Naive thymus-derived CD4-positive, alpha-beta T cell (primary cell): ENCODE measurements at regions not wholly inside any gene's neighbourhood (a gene's known extent, or its start where the extent isn't known, plus 50 kb on each side); places are given as distances from the start of the nearest gene placed in this dataset.

ENCODE experiments used
- ATAC-seq: fragments of 150-1000 bp; cut with Tn5 transposase; 2 replicates; pipeline ENCODE4 v1.10.0; 2021; ENCODE audit warnings: mild to moderate bottlenecking, moderate library complexity
- CTCF ChIA-PET: fragments of 350-600 bp; sonication (Branson Sonifier 250); formaldehyde crosslinking; loops from one replicate; lab custom pipeline; 2021; ENCODE audit warnings: antibody characterized with exemption; lab: Charles Lee
- POLR2A ChIA-PET: fragments of 350-600 bp; sonication (Branson Sonifier 250); formaldehyde crosslinking; loops from one replicate; lab custom pipeline; 2021; ENCODE audit warnings: antibody characterized with exemption, inconsistent platforms; lab: Charles Lee
- DNase-seq, 9 donors: peaks; one replicate each; pipeline versions ENCODE4 v3.0.0 to v3.0.0-alpha.2; 2020 to 2022; ENCODE audit warnings: mixed read lengths in 1 of 9
- H3K27ac ChIP-seq: one replicate; pipeline ENCODE4 v1.7.0; 2013; ENCODE audit warnings: mild to moderate bottlenecking, low read depth, low read length, moderate library complexity
- H3K27me3 ChIP-seq, 2 donors: one replicate each; pipeline ENCODE4 v1.7.0; 2013; ENCODE audit warnings: low read length in 2 of 2, mild to moderate bottlenecking in 2 of 2, moderate library complexity in 2 of 2; ENCODE audit not compliant: control insufficient read depth in 2 of 2, insufficient read depth in 2 of 2
- H3K36me3 ChIP-seq, 3 experiments: 1 replicate in 2 of 3; 2 replicates in 1 of 3; pipeline ENCODE4 v1.7.0; 2013; ENCODE audit warnings: low read length in 3 of 3, mild to moderate bottlenecking in 3 of 3, moderate library complexity in 1 of 3; ENCODE audit not compliant: insufficient read depth in 3 of 3, control insufficient read depth in 2 of 3
- H3K4me1 ChIP-seq, 2 donors: one replicate each; pipeline ENCODE4 v1.7.0; 2013; ENCODE audit warnings: low read length in 2 of 2, mild to moderate bottlenecking in 2 of 2, moderate library complexity in 1 of 2; ENCODE audit not compliant: control insufficient read depth in 2 of 2, insufficient read depth in 2 of 2
- H3K4me3 ChIP-seq: 2 replicates; pipeline ENCODE4 v1.7.0; 2013; ENCODE audit warnings: mild to moderate bottlenecking, low read length
- H3K9me3 ChIP-seq, 3 experiments: 1 replicate in 2 of 3; 2 replicates in 1 of 3; pipeline ENCODE4 v1.7.0; 2013; ENCODE audit warnings: low read length in 3 of 3; ENCODE audit not compliant: control insufficient read depth in 2 of 3
- H3K27ac Mint-ChIP-seq, 9 donors: one replicate each; pipeline ENCODE4 v1.8.0; 2020 to 2022; ENCODE audit warnings: mixed read lengths in 9 of 9, mild to moderate bottlenecking in 8 of 9, moderate library complexity in 5 of 9, inconsistent platforms in 2 of 9
- H3K27me3 Mint-ChIP-seq, 5 donors: one replicate each; pipeline ENCODE4 v1.8.0; 2021 to 2022; ENCODE audit warnings: mixed read lengths in 5 of 5, mild to moderate bottlenecking in 1 of 5
- H3K36me3 Mint-ChIP-seq, 5 donors: one replicate each; pipeline ENCODE4 v1.8.0; 2020 to 2022; ENCODE audit warnings: mixed read lengths in 5 of 5, mild to moderate bottlenecking in 3 of 5, inconsistent platforms in 1 of 5
- H3K4me1 Mint-ChIP-seq, 7 donors: one replicate each; pipeline ENCODE4 v1.8.0; 2020 to 2022; ENCODE audit warnings: mixed read lengths in 7 of 7, mild to moderate bottlenecking in 3 of 7, inconsistent platforms in 1 of 7
- H3K4me3 Mint-ChIP-seq, 10 donors: one replicate each; pipeline ENCODE4 v1.8.0; 2020 to 2022; ENCODE audit warnings: mild to moderate bottlenecking in 10 of 10, mixed read lengths in 10 of 10, moderate library complexity in 6 of 10, inconsistent platforms in 2 of 10
- H3K9me3 Mint-ChIP-seq, 11 donors: one replicate each; pipeline ENCODE4 v1.8.0; 2020 to 2022; ENCODE audit warnings: mixed read lengths in 11 of 11, mild to moderate bottlenecking in 4 of 11, inconsistent platforms in 1 of 11, moderate library complexity in 1 of 11
- intact Hi-C, 2 donors: fragments of 100-400 bp; cut with micrococcal nuclease; formaldehyde crosslinking; loops; one replicate each; pipeline ENCODE4 v1.15.1; 2023

GRCh38 chr3:27963519-27963918 lies 241.4 kb upstream of the EOMES start:
- H3K4me1 ChIP-seq, result no peaks in the 10 kb centered on the region
- intact Hi-C loops, result no loop called here
- ATAC-seq (no peak), DNase-seq (no peak)
- CTCF ChIA-PET, result no interaction called here
- peaks cover 0 to 4% (median 0%) of the 10 kb centered on the region in 7 donors for H3K4me1 Mint-ChIP-seq
- no peaks in the 10 kb centered on the region for H3K9me3 ChIP-seq
- H3K9me3 Mint-ChIP-seq, result peaks cover 0 to 2% (median 0%) of the 10 kb centered on the region in 11 donors
- H3K27me3 Mint-ChIP-seq, result no peaks in the 10 kb centered on the region
- H3K36me3 Mint-ChIP-seq, result peaks cover 0 to 5% (median 1%) of the 10 kb centered on the region in 5 donors
- H3K36me3 ChIP-seq, result no peaks in the 10 kb centered on the region
- no peak overlapping the region for H3K27ac ChIP-seq
- no peak overlapping the region for H3K27ac Mint-ChIP-seq
- POLR2A ChIA-PET, result no interaction called here
- no peaks in the 10 kb centered on the region for H3K27me3 ChIP-seq
- no peak overlapping the region for H3K4me3 Mint-ChIP-seq
- no peak overlapping the region for H3K4me3 ChIP-seq

DNA sequence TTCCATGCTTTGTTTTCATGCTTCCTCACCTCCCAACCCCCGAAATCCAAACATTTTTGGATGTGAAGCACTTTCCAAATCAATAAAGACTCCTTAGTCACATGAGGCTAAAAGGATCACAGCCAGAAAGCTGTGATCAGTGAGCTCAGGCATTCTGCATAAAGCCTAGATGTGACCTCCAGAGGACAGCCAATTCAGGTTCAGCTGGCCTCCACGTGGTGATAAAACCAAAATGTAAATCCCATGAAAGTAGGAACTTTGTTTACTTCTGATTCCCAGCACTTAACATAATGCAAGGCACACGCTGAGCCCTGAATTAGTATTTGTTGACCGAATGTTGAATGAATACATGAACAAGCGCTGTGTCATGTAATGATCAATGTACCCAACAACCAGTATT lies 249.5 kb upstream of the EOMES start:
- H3K36me3 ChIP-seq, result no peaks in the 10 kb centered on the region
- intact Hi-C loops, result no loop called here
- H3K9me3 ChIP-seq, result no peaks in the 10 kb centered on the region
- no peak overlapping the region for H3K27ac ChIP-seq
- ATAC-seq, result no peak
- Mint-ChIP-seq H3K4me3 (no peak overlapping the region), H3K27me3 (peaks cover 0 to 3% (median 0%) of the 10 kb centered on the region in 5 donors), H3K36me3 (no peaks in the 10 kb centered on the region), H3K4me1 (peaks cover 0 to 9% (median 0%) of the 10 kb centered on the region in 7 donors), H3K27ac (peak overlapping the region in 1 of 9 donors; percentile 2), H3K9me3 (peaks cover 0 to 6% (median 0%) of the 10 kb centered on the region in 11 donors)
- no peak for DNase-seq
- ChIA-PET CTCF (no interaction called here), POLR2A (no interaction called here)
- H3K4me3 ChIP-seq, result no peak overlapping the region
- no peaks in the 10 kb centered on the region for H3K4me1 ChIP-seq
- no peaks in the 10 kb centered on the region for H3K27me3 ChIP-seq

- DNase-seq (no peak), ATAC-seq (peak; percentile 79)
- Mint-ChIP-seq H3K4me1 (peaks cover 0 to 2% (median 0%) of the 10 kb centered on the region in 7 donors), H3K9me3 (peaks cover 0 to 8% (median 0%) of the 10 kb centered on the region in 11 donors), H3K4me3 (no peak overlapping the region), H3K36me3 (peaks cover 0 to 1% (median 0%) of the 10 kb centered on the region in 5 donors), H3K27ac (no peak overlapping the region), H3K27me3 (no peaks in the 10 kb centered on the region)
- Histone ChIP-seq H3K36me3 (no peaks in the 10 kb centered on the region), H3K9me3 (no peaks in the 10 kb centered on the region), H3K27ac (no peak overlapping the region), H3K4me3 (no peak overlapping the region), H3K4me1 (no peaks in the 10 kb centered on the region), H3K27me3 (no peaks in the 10 kb centered on the region)
- CTCF ChIA-PET, result no interaction called here
- intact Hi-C loops, result no loop called here
- POLR2A ChIA-PET, result no interaction called here
These were observed 254.8 kb upstream of the EOMES start for GRCh38 chr3:27976933-27977332.

DNA sequence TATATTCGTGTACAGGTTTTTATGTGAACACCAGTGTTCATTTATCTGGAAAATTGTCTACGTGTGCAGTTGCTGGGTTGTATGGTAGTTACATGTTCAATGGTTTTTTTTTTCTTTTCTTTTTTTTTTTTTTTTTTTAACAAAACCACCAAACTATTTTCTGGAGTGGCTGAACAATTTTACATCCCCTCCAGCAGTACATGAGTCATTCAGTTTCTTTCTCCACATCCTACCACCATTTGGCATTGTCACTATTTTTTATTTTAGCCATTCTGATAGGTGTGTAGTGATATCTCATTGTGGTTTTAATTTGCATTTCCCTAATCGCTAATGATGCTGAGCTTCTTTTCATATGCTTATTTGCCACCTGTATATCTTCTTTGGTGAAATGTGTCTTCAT lies 256.3 kb upstream of the EOMES start:
- ATAC-seq (no peak), DNase-seq (no peak)
- Mint-ChIP-seq H3K4me3 (no peak overlapping the region), H3K36me3 (peaks cover 0 to 5% (median 0%) of the 10 kb centered on the region in 5 donors), H3K9me3 (peaks cover 0 to 10% (median 0%) of the 10 kb centered on the region in 11 donors), H3K27me3 (no peaks in the 10 kb centered on the region), H3K4me1 (peaks cover 0 to 2% (median 0%) of the 10 kb centered on the region in 7 donors), H3K27ac (no peak overlapping the region)
- Histone ChIP-seq H3K9me3 (no peaks in the 10 kb centered on the region), H3K36me3 (no peaks in the 10 kb centered on the region), H3K27ac (no peak overlapping the region), H3K4me3 (no peak overlapping the region), H3K27me3 (no peaks in the 10 kb centered on the region), H3K4me1 (no peaks in the 10 kb centered on the region)
- ChIA-PET POLR2A (interaction anchor here (0.8 kb wide), 1 partner anchor 18 kb away, joined by 10 read pairs; no protein-coding TSS in a partner anchor), CTCF (no interaction called here)
- intact Hi-C loops, result no loop called here

GRCh38 chr3:27985369-27986035 lies 255.9 kb upstream of the CMC1 start:
- POLR2A ChIA-PET, result no interaction called here
- CTCF ChIA-PET, result no interaction called here
- H3K9me3 Mint-ChIP-seq, result peaks cover 0 to 13% (median 0%) of the 10 kb centered on the region in 11 donors

DNA sequence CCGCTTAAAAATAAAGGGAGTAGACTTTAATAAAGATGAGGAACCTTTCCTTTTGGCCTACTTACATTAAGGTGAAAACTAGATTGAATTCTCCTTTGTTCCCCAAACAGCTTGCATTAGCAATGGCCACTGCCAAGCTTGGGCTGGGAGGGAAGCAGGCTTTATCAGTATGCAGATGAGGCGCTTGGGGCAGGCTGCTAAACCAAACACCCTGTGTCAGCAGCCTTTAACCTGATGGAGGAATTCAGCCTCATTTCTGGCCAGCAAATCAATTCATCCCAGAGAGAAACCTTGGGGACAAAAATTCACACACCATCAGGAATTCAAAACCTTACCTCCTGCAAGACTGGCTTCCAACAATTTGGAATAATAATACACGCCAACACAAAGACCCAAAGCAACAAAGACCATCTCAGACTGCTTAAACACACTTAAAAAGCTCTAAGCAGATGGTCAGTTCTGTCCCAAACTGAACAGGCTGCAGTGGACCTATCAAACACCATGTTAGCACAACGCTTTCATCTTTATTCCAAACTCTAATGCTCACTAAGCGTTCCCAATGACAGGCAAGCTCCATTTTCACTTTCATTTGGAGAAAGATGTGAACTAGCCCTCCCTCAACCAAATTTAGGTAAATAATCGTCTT lies 255.1 kb upstream of the CMC1 start:
- H3K4me3 ChIP-seq, result no peak overlapping the region
- Mint-ChIP-seq H3K4me3 (no peak overlapping the region), H3K36me3 (peaks cover 0 to 9% (median 0%) of the 10 kb centered on the region in 5 donors), H3K27ac (no peak overlapping the region), H3K4me1 (peaks cover 0 to 2% (median 0%) of the 10 kb centered on the region in 7 donors), H3K9me3 (peaks cover 0 to 11% (median 0%) of the 10 kb centered on the region in 11 donors), H3K27me3 (peaks cover 0 to 4% (median 0%) of the 10 kb centered on the region in 5 donors)
- no peaks in the 10 kb centered on the region for H3K4me1 ChIP-seq
- no peak overlapping the region for H3K27ac ChIP-seq
- ATAC-seq, result no peak
- POLR2A ChIA-PET, result no interaction called here
- H3K9me3 ChIP-seq, result no peaks in the 10 kb centered on the region
- CTCF ChIA-PET, result no interaction called here
- no peaks in the 10 kb centered on the region for H3K36me3 ChIP-seq
- no peaks in the 10 kb centered on the region for H3K27me3 ChIP-seq
- no peak for DNase-seq
- intact Hi-C loops, result no loop called here

More at GRCh38 chr3:27985369-27986035, 255.9 kb upstream of the CMC1 start:
- H3K27me3 Mint-ChIP-seq, result peaks cover 0 to 4% (median 0%) of the 10 kb centered on the region in 5 donors
- Histone ChIP-seq H3K4me1 (no peaks in the 10 kb centered on the region), H3K27me3 (no peaks in the 10 kb centered on the region), H3K4me3 (no peak overlapping the region), H3K9me3 (no peaks in the 10 kb centered on the region), H3K36me3 (no peaks in the 10 kb centered on the region), H3K27ac (no peak overlapping the region)
- intact Hi-C loops, result no loop called here
- H3K4me3 Mint-ChIP-seq, result no peak overlapping the region
- ATAC-seq, result no peak
- H3K4me1 Mint-ChIP-seq, result peaks cover 0 to 4% (median 0%) of the 10 kb centered on the region in 7 donors
- H3K27ac Mint-ChIP-seq, result no peak overlapping the region
- peaks cover 0 to 9% (median 0%) of the 10 kb centered on the region in 5 donors for H3K36me3 Mint-ChIP-seq
- no peak for DNase-seq
